KOPT-K1 (cell line): ENCODE measurements at regions not wholly inside any gene's neighbourhood (a gene's known extent, or its start where the extent isn't known, plus 50 kb on each side); places are given as distances from the start of the nearest gene placed in this dataset.

Source experiments
- H3K27ac ChIP-seq: fragments of 200-600 bp; sonication (generic); 2 replicates; pipeline ENCODE4 v1.5.1; 2016; ENCODE audit warnings: antibody characterized with exemption, mild to moderate bottlenecking, low read depth, low read length; ENCODE audit not compliant: poor library complexity, severe bottlenecking
- H3K36me3 ChIP-seq: fragments of 200-600 bp; sonication (generic); 2 replicates; pipeline ENCODE4 v1.5.1; 2017; ENCODE audit warnings: antibody characterized with exemption, mild to moderate bottlenecking, low read length, moderate library complexity; ENCODE audit not compliant: insufficient read depth
- H3K9me3 ChIP-seq: fragments of 200-600 bp; sonication (generic); 2 replicates; pipeline ENCODE4 v1.5.1; 2017; ENCODE audit warnings: antibody characterized with exemption, low read length, mild to moderate bottlenecking; ENCODE audit not compliant: insufficient read depth, poor library complexity, severe bottlenecking

DNA sequence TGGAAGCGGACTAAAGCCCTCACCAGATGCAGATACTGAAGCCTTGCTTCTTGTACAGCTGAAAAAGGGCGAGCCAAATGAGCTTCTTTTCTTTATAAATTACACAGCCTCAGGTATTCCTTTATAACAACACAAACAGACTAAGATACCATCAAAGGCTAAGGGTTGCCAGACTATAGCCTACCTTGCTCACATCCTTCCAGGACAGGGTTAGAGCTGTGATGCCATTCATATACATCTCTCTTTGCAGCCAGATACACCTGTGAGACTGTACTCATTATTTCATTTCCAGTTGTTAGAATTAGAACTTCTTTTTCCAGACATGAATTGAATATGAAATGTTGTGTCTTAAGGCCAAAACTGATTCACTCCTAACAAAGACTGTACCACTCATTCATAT lies 262.8 kb upstream of the NR2F2 start:
- no peaks in the 10 kb centered on the region for H3K36me3 ChIP-seq
- no peaks in the 10 kb centered on the region for H3K9me3 ChIP-seq
- no peak overlapping the region for H3K27ac ChIP-seq

DNA sequence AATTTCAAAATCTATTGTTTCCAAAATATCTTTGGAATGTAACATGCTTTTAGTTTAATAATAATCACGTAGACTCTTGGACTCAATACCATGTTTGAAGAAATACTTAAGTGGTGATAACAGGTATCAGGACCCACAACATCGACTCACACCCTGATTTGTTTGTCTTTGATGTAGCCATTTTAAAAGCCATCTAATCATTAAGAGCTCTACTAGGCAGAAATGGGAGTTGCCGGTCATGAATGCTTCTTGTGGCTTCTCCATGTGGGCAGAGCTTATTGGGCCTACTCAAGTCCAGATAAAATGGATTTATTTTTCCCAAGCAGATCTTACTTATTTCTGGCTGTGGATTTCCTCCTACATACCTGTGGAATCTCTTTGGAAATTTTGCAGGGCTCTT lies 261.6 kb upstream of the NR2F2 start:
- H3K27ac ChIP-seq, result no peak overlapping the region
- no peaks in the 10 kb centered on the region for H3K9me3 ChIP-seq
- H3K36me3 ChIP-seq, result no peaks in the 10 kb centered on the region

DNA sequence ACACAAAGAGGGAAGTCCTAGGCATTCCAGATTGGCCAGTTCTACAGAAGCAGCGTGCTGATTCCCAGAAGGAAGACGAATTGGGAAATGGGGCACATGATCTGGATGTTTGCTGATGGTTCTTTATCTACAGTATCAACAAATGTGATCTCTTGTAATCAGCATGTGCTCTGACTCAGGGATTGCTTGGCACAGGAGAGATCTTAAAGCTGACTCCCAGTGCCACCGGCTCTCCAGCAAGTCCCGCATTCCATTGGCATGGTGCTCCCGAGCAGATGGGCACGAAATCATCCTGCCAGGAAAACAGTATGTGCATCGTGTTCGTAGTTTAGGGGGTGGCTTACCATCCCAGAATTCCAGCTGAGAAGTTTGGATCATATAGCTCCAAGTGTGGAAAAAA lies 259.9 kb upstream of the NR2F2 start:
- Histone ChIP-seq H3K9me3 (no peaks in the 10 kb centered on the region), H3K36me3 (no peaks in the 10 kb centered on the region), H3K27ac (no peak overlapping the region)

DNA sequence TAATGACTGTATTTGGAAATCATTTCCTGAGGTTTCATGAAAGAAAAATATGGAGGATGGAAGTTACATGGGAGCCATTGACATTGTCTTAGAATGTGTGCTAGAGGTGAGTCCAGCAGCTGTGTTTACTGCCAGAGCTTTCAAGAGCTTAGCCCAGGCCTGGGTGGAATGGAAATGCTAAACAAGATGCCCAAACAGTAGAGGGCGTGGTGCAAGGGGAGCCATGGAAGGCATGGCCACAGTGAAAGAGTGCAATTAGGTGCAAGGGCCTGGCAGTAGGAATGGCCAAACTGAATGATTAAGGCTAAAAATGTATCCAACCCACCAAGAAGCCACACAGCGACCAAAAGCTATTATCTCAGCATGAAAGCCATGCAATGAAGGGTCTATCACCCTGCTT lies 257.7 kb upstream of the NR2F2 start:
- Histone ChIP-seq H3K9me3 (no peaks in the 10 kb centered on the region), H3K36me3 (no peaks in the 10 kb centered on the region), H3K27ac (no peak overlapping the region)

DNA sequence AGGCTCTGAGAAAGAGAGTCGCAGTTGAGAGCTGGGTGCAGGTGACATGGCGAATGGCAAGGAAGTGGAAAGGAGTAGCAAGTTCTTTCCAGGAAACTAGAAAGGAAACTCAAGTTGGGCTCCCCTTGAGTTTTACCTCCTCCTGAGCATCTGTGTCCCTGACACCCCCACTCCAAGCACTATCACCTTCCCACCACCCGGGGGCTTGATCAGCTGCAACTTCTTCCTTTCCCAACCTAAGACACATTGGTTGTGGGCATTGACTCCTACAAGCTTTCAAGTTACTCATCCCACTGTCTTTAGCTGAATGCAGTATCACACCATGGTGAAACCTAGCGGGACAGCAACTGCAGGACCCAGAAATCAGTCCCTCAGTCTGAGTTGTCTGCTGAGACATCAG lies 256.6 kb upstream of the NR2F2 start:
- Histone ChIP-seq H3K9me3 (no peaks in the 10 kb centered on the region), H3K36me3 (no peaks in the 10 kb centered on the region), H3K27ac (no peak overlapping the region)

DNA sequence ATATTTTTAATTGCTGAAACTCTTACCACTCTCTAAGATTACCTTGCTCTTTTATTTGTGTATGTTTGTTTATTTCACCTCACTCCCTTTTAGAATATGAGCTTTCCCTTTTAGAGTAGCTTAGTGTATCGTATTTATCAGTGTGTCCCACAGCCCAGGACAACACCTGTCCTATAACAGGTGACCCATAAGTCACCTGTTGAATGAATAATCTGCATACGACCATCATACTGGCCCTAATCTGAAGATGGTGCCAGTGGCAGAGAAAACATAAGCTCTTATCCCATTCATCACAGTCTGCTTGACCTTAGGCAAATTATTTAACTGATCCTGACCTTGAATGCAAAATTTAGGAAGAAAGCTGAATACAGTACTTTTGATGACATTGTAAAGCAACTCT lies 254.6 kb upstream of the NR2F2 start:
- no peak overlapping the region for H3K27ac ChIP-seq
- H3K9me3 ChIP-seq, result no peaks in the 10 kb centered on the region
- no peaks in the 10 kb centered on the region for H3K36me3 ChIP-seq

DNA sequence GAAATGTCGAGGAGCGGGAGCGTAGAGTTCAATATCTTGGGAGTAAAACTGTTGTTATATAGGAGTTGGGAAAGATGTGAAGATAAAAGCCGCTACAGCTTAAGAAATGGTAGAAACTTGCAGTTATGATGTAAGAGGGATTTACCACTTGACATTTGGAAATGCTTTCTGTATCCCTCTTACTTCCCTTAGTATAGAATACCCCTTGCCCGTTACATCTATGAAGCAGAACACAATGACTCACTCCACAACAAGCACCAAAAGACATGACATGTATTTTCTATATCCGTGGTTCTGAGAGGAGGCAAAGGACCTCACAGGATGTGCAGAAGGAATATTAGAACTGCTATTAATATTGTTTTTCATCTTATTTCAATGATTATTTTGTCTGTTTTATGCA lies 254.2 kb upstream of the NR2F2 start:
- no peaks in the 10 kb centered on the region for H3K9me3 ChIP-seq
- no peaks in the 10 kb centered on the region for H3K36me3 ChIP-seq
- no peak overlapping the region for H3K27ac ChIP-seq

DNA sequence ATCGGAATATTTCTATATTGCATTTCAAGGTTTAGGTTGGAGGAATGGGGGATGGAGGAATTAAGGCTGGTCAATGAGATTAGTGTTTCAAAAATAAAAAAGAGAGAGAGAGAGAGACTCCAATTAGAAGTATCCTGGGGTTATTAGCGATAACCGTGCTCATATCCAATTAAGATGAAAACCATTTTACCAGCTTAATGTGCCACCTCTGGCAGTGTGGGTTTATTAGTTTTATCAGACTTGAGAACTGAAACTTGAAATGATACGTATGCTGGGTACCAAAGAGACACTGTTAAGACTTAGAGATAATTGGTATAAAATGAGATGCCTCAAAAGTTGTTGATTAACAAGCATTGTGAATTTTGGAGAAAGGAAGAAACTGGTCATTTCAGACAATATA lies 251.5 kb upstream of the NR2F2 start:
- no peaks in the 10 kb centered on the region for H3K36me3 ChIP-seq
- H3K9me3 ChIP-seq, result no peaks in the 10 kb centered on the region
- H3K27ac ChIP-seq, result no peak overlapping the region

DNA sequence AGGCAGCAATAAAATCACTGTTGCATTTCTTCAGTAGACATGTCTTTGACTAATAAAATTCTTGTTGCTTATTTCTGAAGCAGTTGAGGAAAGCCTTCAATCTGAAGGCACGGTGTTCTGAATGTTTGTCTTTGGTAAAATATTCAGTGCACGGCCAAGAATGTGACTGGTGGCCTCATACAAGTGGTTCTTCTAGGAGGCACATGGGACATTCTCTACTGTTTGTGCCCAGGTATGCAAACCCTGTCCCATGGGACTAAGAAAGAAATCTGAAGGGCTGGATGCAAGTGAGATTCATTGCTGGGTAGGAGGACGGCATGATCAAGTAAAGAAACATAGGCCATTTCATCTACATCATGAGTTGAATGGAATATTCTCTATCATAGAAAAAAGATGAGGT lies 250.6 kb upstream of the NR2F2 start:
- H3K9me3 ChIP-seq, result no peaks in the 10 kb centered on the region
- H3K27ac ChIP-seq, result no peak overlapping the region
- no peaks in the 10 kb centered on the region for H3K36me3 ChIP-seq

DNA sequence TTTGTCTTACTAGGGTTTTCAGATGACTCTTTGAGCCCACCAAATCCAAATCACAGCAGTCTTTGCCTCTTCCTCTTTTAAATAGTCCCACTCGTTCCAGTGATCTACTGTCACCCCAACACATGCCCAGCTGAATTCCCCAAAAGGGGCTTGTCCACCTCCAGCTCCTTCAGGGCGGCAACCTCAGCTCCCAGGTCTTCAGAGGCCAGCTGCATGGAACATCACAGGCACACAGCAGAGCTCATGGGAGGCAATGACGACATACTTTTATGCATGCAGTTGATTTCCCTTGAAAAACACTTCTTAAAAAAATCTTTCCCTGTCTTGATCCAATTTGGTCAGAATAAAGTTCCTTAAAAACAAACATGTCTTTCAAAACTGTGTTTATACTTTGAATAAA lies 244.3 kb upstream of the NR2F2 start:
- Histone ChIP-seq H3K27ac (no peak overlapping the region), H3K36me3 (no peaks in the 10 kb centered on the region)

DNA sequence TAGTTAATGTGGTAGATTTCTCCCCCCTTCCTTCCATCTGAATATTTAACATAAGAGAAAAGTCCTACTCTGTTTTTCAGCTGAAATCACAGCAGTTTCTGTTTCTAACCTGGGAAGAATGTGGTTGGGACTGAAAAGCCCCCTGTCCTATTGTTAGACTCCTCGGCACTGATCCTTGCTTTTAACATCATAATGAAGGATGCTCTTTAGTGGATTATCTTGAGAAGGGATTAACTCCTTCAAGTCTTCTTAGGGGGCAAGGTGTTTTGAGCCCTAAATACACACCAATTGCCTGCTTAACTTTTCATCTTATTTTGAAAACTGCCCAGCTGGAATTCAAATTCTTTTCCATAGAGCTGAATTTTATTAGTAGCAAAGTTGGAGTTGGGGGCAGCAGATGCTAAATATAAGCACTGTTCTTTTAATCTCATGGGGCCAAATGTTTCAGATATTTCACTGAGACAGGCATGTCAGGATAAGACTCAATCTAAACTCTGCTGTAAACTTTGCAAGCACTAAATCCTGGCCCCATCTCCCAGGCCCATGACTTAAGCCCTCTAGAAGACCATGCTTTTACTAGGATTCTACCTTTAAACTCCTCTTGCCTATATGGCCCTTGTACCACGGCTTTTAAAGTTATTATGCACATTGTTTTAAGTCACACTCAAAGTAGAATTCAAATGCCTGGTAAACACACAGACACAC lies 243.2 kb upstream of the NR2F2 start:
- no peak overlapping the region for H3K27ac ChIP-seq
- no peaks in the 10 kb centered on the region for H3K36me3 ChIP-seq
- H3K9me3 ChIP-seq, result no peaks in the 10 kb centered on the region

More for the DNA sequence above, 244.3 kb upstream of the NR2F2 start:
- no peaks in the 10 kb centered on the region for H3K9me3 ChIP-seq

DNA sequence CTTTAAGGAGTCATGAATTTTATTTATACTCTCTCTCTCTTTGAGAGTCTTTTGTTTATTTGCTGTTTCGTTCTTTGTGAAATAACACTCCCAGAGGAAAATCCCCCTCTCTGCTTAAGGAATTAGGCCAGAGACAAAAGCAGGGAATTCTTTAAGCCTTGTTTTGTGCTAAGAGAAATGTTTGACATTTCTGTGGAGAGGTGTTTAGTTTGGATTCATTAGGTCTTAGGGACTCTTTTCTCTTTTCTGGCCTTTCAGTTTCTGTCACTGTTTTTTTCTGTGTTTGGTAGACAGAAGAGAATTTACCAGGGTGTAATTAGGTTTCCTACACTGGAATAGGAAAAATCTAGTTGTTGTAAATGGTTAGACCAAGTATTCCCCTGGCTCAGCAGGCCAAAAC lies 241.8 kb upstream of the NR2F2 start:
- H3K36me3 ChIP-seq, result no peaks in the 10 kb centered on the region
- no peak overlapping the region for H3K27ac ChIP-seq
- no peaks in the 10 kb centered on the region for H3K9me3 ChIP-seq

DNA sequence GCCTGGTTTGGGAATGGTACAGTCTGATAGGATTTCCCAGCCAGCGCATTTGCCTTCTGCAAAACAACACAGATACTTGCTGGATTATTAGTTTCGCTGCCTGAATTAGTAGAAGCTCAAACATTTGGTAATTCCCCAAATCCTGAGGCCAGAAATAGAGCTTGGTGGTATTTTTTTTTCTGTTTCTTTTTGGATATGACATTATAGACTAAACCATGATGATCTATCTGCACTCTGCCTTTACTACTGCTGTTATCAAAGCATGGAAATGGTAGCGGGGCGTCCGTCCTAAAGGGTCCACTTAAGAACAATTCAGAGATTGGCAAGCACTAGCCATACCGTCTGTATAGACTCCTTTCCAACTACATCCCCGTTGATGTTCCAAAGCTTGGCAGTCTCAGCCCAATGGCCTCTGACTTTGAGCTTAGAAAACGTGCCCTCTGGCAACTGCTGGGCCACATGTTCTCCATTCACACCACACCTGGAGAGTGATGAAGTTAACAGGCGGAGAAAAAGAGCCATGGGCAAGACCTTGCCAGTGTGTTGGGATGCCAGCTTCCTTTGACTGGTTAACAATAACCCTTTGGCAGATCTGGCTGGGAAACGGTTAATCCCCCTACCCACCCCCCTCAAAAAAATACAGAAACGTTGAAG lies 241.0 kb upstream of the NR2F2 start:
- no peaks in the 10 kb centered on the region for H3K36me3 ChIP-seq
- H3K27ac ChIP-seq, result no peak overlapping the region
- H3K9me3 ChIP-seq, result no peaks in the 10 kb centered on the region

DNA sequence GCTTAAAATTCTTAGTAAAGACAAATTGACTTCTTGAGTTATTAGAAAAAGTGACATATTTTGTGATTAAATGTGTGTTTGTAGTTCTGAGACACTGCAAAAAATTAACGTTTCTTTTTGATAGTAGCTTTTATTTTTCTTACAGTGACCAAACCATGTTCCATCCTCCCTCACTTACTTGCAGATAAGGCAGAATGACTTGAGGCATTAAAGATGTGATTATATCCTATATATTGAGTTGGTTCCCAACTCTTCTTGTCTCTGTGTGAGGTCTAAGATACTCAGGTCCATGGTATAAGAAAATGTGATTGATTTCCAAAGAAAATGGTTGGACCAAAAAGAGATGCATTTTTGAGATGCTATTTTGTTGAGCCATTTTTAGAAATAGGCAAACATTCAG lies 238.3 kb upstream of the NR2F2 start:
- H3K9me3 ChIP-seq, result no peaks in the 10 kb centered on the region
- H3K27ac ChIP-seq, result no peak overlapping the region
- no peaks in the 10 kb centered on the region for H3K36me3 ChIP-seq

DNA sequence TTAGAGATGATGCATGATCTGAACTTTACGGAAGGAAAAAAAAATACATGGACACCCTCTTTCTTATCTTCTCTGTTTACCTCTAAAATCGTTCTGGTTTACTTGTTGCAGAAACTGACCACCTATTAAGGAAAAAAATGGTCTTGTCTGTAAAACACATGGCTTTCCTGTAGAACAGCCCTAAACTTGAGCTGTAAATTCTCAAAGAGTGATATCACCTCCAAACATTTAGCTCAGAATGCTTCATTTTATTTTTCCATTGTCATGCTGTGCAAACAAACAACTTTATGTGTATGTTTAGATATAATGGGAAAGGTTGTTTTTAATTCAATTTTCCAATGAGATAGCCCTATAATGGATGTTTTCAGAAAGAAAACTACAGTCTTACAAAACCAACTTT lies 237.4 kb upstream of the NR2F2 start:
- H3K36me3 ChIP-seq, result no peaks in the 10 kb centered on the region
- no peak overlapping the region for H3K27ac ChIP-seq
- H3K9me3 ChIP-seq, result no peaks in the 10 kb centered on the region

DNA sequence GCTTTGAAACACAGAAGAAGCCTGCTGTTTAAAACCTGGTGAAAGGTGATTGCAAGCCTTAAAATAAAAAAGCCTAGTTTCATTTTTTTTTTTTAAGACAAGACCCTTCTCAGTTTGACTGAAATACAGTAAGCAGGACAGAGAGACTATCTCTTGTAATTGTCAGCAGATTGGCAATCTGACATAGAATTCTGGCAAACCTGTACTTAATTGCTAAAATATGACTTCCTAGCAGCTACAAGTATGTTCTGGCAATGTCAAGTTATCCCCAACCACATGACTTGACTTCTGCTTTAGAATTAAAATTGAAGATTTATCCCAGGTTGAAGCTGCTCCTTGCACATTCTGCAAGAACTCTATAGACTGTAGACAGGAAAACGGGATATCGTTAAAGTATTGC lies 232.8 kb upstream of the NR2F2 start:
- no peaks in the 10 kb centered on the region for H3K36me3 ChIP-seq
- no peaks in the 10 kb centered on the region for H3K9me3 ChIP-seq
- H3K27ac ChIP-seq, result no peak overlapping the region
